ENCODE measurements at regions not wholly inside any gene's neighbourhood (a gene's known extent, or its start where the extent isn't known, plus 50 kb on each side); places are given as distances from the start of the nearest gene placed in this dataset.

GRCh38 chr7:16069998-16070397, 351.3 kb downstream of the CRPPA start:
- no peak for ATAC-seq (ENCODE audit: insufficient read depth, low FRiP score)
- 77 to 81% methylated on average over 5 of the region's 5 CpGs for WGBS, 2 donors

DNA sequence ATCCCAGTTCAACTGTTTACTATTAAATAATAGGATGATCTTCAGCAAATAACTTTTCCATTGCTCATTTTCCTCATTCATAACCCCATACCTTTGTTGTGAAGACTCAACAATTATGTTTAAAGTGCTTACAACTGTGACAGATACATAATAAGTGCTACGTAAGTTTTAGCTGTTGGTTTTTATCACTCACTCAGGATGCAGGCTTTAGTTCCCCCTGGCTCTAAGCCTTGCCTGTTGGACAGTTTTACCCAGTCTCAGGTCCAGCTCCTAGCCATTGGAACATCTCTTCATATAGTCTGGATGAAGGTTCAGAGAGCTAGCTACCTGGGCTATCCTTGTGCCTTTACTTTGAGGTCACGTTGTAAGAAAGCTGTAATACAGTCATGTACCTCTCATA, 353.2 kb downstream of the CRPPA start:
- H3K27ac ChIP-seq (ENCODE audit: low read depth in 1 of 2, low read length in 1 of 2) = no peak overlapping the region

More at GRCh38 chr7:16069998-16070397, 351.3 kb downstream of the CRPPA start:
- no peak for DNase-seq
- Histone ChIP-seq H3K4me3 (no peak overlapping the region), H3K9ac (ENCODE audit: insufficient read depth in 1 of 2, low read length in 2 of 2) (no peak overlapping the region), H3K27ac (ENCODE audit: low read depth in 1 of 2, low read length in 1 of 2) (no peak overlapping the region), H3K9me3 (ENCODE audit: control insufficient read depth in 4 of 4, insufficient read depth in 3 of 4, low read length in 3 of 4) (no peaks in the 10 kb centered on the region), H3K27me3 (ENCODE audit: control insufficient read depth in 3 of 3, insufficient read depth in 3 of 3, low read length in 2 of 3) (no peaks in the 10 kb centered on the region), H3K4me1 (ENCODE audit: control insufficient read depth in 5 of 5, insufficient read depth in 5 of 5, low read length in 5 of 5) (peaks cover 0 to 36% (median 9%) of the 10 kb centered on the region in 5 donors), H3K36me3 (ENCODE audit: control insufficient read depth in 4 of 4, insufficient read depth in 4 of 4, low read length in 4 of 4) (no peaks in the 10 kb centered on the region)
- TF ChIP-seq CTCF (IDR thresholded peaks at IDR 0.05; ENCODE audit: control extremely low read depth, extremely low read depth) = no peak

DNA sequence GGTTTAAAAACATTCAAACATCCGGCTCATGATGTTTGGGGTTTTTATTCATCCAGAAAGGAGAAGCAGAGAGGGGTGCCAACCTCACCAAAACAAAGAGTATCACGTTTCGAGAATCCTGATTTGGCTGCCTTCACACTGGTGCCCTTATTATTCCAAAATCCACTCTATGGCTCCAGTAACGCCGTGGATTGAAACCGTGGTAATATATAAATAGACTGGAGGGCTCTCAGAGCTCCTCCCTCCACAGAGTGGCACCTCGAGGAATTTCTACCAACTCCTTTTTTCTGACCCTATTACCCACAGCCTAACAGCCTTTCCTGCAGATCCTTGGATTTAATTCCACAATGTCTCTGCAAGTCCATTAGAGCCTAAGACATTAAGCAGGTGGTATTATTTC, 353.6 kb downstream of the CRPPA start:
- no peak for TF ChIP-seq CTCF (IDR thresholded peaks at IDR 0.05; ENCODE audit: control extremely low read depth, extremely low read depth)
- H3K27ac ChIP-seq (ENCODE audit: low read depth in 1 of 2, low read length in 1 of 2) = peak overlapping the region in 1 of 2 donors; percentile 60
- DNase-seq (peak in 2 of 3 donors; percentile 44 to 74), ATAC-seq (ENCODE audit: insufficient read depth, low FRiP score) (no peak)
- H3K27me3 ChIP-seq (ENCODE audit: control insufficient read depth in 3 of 3, insufficient read depth in 3 of 3, low read length in 2 of 3) = no peaks in the 10 kb centered on the region
- H3K36me3 ChIP-seq (ENCODE audit: control insufficient read depth in 4 of 4, insufficient read depth in 4 of 4, low read length in 4 of 4) = no peaks in the 10 kb centered on the region
- H3K9ac ChIP-seq (ENCODE audit: insufficient read depth in 1 of 2, low read length in 2 of 2) = peak overlapping the region in 1 of 2 donors; percentile 23
- no peak overlapping the region for H3K4me3 ChIP-seq
- WGBS, 2 donors = 17 to 67% methylated on average over 7 of the region's 7 CpGs
- peaks cover 2 to 58% (median 9%) of the 10 kb centered on the region in 5 donors for H3K4me1 ChIP-seq (ENCODE audit: control insufficient read depth in 5 of 5, insufficient read depth in 5 of 5, low read length in 5 of 5)
- H3K9me3 ChIP-seq (ENCODE audit: control insufficient read depth in 4 of 4, insufficient read depth in 3 of 4, low read length in 3 of 4) = no peaks in the 10 kb centered on the region

More for the DNA sequence above, 353.2 kb downstream of the CRPPA start:
- Histone ChIP-seq H3K36me3 (ENCODE audit: control insufficient read depth in 4 of 4, insufficient read depth in 4 of 4, low read length in 4 of 4) (no peaks in the 10 kb centered on the region), H3K9ac (ENCODE audit: insufficient read depth in 1 of 2, low read length in 2 of 2) (peak overlapping the region in 1 of 2 donors; percentile 23), H3K9me3 (ENCODE audit: control insufficient read depth in 4 of 4, insufficient read depth in 3 of 4, low read length in 3 of 4) (no peaks in the 10 kb centered on the region), H3K4me3 (no peak overlapping the region), H3K4me1 (ENCODE audit: control insufficient read depth in 5 of 5, insufficient read depth in 5 of 5, low read length in 5 of 5) (peaks cover 2 to 54% (median 9%) of the 10 kb centered on the region in 5 donors), H3K27me3 (ENCODE audit: control insufficient read depth in 3 of 3, insufficient read depth in 3 of 3, low read length in 2 of 3) (no peaks in the 10 kb centered on the region)
- peak in 1 of 3 donors; percentile 51 for DNase-seq
- 80 to 85% methylated on average over 2 of the region's 2 CpGs for WGBS, 2 donors
- no peak for TF ChIP-seq CTCF (IDR thresholded peaks at IDR 0.05; ENCODE audit: control extremely low read depth, extremely low read depth)
- no peak for ATAC-seq (ENCODE audit: insufficient read depth, low FRiP score)
